Stimulated activated CD4-positive, alpha-beta T cell treated with anti-CD3 and anti-CD28 coated beads, Interleukin-15, amount 100 ng/mL, for 48 hours (primary cell): ENCODE measurements at regions not wholly inside any gene's neighbourhood (a gene's known extent, or its start where the extent isn't known, plus 50 kb on each side); places are given as distances from the start of the nearest gene placed in this dataset.

Experiments used
- DNase-seq, 2 donors: peaks; one replicate each; pipeline ENCODE4 v3.0.0-alpha.2; 2020; ENCODE audit warnings: low read depth in 2 of 2

DNA sequence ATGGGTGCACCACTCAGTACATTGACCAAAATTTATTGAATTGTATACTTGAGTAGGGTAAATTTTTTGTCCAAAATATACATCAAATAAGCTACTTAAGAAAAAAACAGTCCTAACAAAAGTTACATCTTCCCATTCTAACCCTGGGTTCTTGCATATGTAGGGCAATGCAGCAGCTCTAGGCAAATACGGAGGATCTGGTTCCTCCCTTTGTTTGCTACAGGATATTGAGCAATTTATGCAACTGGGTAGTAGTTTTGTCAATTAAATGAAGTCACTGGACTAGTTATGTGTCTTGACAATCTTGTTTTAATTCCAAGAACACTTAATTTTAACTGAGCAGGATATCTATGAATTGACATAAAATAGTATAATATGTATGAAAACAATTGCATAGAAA, 1507.2 kb upstream of the PIK3C3 start:
- DNase-seq, result no peak

DNA sequence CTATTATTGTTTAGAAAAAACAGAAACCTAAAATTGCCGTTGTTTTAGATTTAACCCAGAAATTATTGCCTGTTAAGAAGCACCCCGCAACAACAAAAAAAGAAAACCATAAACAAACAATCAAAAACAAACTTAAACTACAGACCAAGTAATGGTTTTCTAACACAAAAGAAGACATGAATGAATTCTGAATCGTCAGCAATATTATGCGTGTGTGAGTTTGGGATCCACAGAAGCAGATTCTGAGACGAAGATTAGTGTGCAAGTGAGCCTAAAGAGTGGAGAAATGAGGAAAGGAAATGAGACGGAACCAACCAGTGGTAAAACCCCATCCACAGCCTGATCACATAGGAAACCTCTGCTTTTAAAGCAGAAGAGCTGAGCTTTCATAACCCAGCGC, 1514.9 kb upstream of the PIK3C3 start:
- DNase-seq, result no peak

DNA sequence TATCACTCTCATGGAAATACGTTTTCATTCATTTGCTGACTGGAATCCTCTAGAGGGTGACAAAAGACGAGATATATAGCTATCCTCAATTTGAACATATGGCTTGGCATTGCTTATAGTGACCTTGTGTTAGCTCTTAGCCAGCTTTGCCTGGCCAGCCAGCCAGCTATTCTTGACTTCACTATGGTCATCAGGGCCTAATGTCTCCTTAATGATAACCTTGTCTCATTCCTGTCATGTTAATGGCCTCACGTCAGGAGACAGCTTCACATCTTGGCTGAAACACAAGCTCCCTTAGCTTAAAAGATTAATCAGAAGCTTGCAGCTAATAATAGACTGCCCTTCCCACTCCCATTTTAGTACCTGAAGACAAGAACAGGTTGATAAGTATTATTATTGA, 1517.5 kb upstream of the PIK3C3 start:
- DNase-seq, result no peak

DNA sequence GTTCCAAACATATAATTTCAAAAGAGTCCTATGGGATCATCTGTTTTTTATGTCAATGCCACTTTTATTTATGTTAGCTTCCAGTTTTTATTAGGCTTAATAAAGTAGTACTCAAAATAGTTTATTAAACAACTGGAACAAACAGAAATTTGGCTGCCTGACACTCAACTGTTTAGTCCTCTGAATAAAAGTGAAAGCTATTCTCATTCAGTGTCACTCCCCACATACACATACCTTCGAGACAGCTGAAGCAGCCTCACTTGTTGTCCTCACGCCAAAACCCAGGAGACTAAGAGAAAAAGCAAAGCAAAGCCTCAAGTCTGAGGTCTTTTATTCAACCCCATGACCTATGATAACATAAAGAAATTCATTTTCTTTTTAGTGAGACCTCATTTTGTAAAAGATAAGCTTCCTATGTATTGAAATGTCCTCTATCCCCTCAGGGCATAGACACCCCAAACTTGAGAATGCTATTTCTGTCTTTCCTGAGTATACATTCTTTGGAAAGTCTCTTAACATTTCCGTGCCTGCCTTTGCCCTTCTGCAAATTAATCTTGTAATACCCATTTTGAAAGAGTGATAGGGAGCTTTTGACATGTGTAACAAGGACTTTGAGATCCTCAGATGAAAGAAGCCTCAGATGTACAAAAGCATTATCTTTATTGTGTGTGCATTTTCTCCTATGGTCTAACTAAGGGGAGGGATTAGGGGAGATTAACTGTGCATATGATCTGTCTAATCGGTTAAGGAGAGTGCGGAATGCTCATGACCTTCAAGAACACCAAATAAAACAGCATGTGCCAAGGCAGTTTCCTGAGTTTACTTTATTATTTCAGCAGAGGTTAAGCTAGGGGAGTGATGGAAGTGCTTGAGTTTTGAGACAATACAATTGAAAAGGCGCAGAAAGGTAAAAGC, 1523.7 kb upstream of the PIK3C3 start:
- DNase-seq, result no peak

DNA sequence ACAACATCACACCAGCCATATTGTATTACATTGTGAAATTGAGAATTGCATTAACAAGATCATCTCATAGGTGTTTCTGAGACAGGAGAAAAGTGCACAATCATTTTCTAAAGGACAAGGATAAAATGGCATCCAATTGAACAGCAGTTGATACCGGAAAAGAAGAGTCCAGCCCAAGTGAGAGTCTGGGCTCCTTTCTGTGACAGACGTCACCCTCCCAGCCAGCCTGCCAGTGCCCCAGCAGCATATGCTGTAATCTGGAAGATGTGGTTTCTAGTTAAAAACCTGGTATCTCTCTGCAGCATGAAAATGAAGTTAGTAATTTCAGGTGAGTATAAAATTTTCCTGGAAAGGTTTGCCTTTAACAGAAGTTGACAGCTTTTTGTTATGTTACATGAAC, 1531.7 kb upstream of the PIK3C3 start:
- no peak for DNase-seq

DNA sequence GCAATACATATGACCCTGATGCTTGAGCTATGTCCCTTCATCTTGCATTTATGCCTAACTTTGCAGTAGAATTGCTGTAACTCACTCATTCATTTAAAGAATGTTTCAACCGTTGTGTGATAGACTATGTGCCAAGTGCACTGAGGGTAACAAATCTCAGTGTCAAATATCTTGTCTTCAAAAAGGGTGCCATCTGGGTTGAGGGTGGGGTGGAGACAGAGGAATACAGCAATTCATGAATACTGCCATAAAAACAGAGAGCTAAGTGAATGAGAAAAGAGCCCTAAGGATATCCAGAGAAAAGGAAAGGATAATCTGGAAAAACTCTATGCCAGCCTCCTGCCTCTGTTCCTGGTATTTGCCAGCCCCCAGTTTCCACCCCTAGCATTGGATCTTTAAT, 1534.4 kb upstream of the PIK3C3 start:
- DNase-seq, result no peak

DNA sequence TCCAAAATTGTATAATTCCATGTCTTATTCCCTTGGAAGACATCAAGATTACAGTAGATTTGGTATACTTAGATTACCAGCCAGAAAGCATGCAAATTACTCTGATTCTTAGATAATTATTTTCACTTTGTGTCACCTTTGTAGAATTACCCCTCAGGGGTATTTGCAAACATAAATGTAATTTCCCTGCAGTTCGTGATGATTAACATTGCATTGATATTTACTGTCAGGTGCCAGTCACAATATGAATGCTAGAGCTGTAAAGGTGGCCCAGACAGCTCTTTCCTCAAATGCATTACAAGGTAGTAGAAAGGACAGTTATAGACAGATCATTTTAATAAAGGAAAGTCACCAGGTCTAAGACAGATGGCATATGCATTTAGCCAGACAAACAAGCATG, 1537.5 kb upstream of the PIK3C3 start:
- no peak for DNase-seq

DNA sequence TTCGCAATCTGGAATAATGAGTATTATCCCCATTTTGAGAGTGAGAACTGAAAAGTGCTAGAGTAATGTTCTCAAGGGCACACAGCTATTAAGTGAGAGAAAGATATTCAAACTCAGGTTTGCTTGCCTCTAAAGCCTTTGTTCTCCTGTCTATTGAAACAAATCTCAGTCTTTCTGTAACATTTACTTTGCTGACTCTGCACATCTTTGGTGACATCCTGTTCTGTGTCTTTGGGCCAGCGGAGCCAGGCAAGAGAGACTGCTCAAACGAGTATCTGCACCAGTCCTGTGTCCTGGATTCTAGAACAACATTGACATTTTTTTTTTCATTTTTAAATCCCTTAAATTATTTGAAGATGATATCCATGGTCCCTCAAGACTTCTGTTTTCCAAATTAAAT, 1539.2 kb upstream of the PIK3C3 start:
- DNase-seq, result no peak

DNA sequence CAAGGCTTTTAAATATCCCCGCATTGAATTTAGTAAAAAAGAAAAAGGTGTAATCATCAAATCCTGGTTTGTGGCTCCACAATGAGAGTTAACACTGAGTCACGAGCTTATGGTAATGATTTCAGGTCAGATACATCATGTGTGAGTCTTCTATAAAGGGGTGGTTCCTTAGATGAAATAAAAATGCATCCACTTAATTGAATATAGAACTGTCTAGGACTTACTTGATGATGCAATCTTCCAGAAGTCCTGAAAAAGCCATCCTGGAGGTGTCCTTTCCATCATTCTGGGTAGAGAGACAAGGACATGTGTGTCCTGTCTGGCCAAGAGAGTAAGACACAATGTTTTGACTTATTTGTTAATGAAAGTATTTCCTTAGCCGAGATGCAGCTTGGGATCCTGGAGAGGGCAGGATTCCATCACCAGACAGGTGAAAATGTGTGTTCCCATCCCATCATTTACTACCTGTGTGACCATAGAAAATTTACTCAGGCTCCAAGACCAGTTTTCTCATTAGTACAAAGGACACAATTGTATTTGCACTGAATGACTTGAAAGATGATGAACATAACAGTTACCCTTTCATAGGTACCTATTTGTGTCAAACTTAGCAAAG, 1539.8 kb upstream of the PIK3C3 start:
- DNase-seq, result no peak

DNA sequence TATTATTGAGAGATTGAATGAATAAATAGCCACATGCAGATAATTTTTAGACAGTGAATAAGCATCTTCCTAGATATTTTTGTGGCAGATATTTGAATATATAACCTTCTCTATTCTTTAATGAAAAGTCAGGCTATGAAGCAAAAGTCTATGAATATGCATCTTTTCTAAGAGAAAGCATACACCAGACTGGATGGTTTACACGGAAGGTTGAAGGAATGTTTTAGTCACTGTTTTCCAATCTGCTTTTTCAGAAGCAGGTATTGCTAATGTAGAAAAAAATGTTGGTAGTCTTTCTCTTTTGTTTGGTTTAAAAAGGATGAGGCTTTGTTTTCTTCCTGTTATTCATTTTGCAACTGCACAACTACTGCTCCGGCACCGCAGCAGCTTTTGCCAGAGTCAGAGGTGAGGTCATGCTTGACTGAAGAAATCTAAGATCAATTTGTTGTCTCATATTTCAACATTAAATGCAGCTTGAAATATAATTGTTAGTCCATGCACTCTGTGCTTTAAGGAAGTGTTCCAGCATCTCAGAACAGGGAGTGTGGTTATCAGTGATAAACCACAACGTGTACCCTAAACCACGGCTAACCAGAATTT, 1540.8 kb upstream of the PIK3C3 start:
- no peak for DNase-seq

DNA sequence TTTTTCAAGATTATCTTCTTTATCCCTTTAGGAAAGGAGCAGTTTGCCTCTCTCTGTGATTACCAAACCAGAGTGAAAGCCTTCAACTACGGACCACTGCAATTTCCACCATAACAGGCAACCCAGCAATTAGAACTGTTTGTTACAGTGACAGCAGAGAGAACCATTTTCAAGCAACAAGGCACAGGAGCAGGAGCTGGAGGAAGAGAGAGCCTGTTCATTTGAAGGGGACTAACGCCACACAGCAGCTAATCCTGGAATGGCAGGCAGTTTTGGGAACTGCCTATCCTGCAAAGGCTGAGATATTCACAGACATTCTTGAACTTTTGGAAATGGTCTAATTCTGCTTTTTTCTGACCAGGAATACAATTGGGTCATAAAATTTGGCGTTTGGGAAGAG, 1541.9 kb upstream of the PIK3C3 start:
- no peak for DNase-seq

DNA sequence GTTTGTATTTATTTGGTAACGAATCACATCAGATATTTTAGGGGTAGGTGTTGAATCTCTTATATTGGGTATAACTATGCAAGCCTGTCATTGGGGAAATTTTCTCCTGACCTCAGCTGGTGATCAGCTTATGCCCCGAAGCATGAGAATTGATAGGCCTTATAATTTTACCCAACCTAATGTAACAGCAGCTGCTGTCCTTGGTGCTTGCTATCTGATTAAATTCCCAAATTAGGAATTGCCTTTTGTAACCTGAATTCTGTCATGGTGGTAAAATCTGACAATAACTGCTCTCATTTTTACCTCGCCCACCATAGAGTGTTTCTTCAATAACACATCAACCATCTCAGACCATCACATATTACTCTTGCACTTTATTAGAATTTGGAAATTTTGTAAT, 1542.6 kb upstream of the PIK3C3 start:
- no peak for DNase-seq

DNA sequence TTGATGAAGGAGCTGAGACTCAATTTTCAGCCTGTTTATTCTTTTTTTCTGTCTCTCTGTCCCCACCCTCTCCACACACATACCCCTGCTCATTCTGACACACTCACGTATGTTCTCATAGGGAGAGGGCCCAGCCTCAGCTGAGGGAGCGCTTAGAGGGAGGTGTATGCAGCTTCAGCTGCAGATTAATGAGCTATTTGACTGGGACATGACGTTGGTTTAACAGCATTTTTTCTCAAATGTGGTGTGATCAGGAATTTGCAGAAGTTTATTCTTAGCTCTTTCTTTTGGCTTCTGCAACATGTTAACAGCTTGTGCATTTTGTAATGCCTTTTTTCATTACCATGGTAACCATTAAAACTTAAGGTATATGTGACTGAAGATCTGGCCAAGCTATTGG, 1547.1 kb upstream of the PIK3C3 start:
- no peak for DNase-seq

DNA sequence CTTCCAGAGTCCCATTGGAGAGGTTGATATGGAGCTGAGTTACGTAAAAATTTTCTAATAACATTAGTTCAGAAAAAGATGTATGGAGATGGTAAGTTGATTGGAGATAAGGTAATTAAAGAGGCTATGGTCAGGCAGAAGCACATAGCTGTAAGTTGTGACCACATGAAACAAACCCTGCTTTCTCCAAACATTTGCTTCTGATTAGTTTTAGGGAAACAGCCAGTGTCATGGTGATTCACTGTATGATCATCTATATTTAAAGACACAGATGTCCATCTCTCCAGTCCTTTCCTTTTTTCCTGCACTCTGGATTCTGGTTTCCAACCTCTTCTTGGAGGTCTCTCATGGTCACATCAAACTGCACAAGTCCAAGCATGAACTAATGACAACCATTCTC, 1550.8 kb upstream of the PIK3C3 start:
- DNase-seq, result no peak

DNA sequence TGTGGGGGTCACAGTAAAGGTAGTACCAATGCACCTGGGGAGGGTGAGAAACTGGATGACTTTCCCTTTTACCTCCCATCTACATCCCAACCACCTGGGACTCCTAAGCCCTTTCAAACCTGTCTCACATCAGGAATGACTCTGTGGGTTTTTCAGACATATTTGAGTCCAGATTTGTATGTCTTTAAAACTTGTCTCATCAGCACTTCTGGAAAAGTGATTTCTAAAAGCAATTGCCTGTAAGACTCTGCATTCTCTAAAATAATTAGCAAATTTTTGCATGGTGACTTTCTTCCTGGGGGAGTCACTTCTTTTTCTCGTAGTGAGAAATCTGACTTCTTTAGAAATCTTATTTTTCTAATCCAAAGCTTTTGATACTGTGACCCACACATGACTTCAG, 1553.0 kb upstream of the PIK3C3 start:
- DNase-seq, result no peak

DNA sequence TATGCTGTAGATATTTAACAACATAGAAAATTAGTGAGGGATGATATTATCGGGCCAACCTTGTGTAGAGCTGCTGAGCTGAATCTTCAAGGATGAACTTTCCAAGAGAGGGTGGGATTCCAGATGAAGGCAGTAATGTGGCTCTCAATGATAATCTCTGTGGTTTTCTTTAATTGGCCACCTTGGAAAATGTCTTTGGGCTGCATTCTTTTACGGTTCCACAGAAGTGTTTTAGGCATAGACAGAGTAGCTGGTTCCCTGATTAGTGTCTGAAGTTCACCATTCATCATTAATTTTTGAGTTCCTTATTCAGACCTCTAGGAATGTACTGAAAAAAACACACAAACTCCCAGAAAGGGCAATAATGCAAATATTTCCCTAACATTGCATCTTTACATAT, 1566.9 kb upstream of the PIK3C3 start:
- no peak for DNase-seq

DNA sequence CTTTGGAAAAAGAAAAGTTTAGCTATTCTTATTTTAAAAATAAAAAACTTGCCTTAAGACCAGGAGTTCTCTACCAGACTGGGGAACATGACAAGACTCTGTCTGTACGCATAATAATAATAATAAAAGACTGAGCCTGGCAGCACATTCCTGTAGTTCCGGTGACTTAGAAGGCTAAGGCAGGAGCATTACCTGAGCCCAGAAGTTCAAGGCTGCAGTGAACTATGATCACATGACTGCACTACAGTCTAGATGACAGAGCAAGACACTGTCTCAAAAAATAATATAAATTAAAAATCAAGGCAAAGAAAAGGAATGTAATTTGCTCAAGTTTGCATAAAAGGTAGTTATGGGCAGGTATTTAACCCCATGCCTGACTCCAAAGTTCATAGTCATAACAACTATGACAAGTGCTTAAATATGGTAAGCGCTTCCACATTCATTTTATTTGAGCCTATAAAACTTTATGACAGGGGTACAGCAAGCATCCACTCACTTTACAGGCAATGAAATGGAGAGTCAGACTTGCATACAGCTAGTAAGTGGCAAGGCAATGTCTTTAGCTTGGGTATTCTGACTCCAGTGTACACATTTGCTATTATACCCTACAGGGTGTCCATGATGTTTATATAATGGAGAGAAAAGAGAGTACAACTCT, 1567.8 kb upstream of the PIK3C3 start:
- DNase-seq, result no peak

DNA sequence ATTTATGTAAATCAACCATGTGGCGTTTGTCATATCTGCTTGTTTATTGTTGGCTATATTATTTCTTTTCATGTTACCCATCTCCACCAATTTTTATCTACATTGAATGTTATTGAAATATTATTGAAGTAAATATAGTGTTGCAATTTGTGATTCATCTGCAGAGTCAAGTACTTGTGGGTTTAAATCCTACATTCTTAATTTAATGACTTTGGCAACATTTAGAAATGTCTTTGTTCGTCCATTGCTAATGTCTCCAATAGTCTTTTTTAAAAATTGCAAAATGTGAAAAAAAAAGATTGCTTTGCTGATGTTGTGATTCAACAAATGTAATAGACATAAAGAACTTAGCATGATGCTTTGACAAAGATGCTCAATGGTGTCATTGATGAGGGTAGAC, 1572.8 kb upstream of the PIK3C3 start:
- DNase-seq, result no peak

DNA sequence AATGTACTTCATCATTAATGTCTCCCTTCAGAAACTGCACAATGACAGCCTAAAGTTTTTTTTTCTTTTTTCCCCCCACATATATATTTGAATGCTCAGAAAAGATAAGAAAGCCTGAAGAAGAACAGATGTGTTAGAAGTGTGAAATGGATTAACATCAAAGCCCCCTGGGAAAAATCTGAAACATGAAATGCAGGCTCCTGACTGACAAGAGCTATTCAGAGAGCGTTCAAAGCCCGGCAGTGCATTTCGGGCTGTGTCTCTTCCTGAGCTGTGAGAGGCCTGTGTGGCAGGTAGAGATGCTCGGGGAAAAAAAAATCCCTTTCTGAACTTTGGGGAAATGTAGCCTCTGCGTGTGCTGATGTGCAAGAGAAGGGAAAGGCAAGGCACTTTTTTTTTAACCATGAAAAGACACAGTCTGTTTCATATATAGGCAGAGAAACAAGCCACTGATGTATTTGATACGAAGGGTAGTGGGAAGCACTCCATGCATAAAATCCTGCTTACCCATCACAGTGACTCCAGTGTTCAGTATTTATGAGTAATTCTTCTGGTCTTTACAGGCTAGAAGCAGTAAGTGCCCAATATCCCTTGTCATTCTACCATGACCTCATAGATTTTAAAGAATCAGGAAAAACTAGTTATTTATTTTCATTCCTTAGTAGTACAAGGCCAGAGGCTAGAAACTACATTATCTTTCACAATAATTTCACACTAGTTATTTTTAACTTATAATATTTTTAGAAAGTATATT, 1574.2 kb upstream of the PIK3C3 start:
- DNase-seq, result no peak

DNA sequence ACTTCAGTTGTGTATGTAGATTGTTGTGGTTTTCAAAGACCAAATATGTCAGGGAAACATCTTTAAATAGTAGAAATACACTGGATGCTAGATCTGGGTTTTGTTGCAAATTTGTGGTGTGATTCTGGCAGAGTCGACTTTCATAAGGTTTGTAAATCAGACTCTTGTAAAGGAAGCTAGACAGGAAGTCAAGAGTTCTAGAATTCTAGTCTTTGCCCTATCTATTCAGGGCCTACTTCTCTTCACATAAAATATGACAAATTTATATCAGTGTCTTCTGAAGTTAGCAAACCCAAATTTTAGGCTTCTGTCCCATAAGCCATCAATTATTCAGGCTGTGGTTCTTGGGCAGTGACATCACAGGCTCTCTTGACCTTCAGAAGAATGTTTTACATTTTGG, 1579.2 kb upstream of the PIK3C3 start:
- DNase-seq, result no peak

DNA sequence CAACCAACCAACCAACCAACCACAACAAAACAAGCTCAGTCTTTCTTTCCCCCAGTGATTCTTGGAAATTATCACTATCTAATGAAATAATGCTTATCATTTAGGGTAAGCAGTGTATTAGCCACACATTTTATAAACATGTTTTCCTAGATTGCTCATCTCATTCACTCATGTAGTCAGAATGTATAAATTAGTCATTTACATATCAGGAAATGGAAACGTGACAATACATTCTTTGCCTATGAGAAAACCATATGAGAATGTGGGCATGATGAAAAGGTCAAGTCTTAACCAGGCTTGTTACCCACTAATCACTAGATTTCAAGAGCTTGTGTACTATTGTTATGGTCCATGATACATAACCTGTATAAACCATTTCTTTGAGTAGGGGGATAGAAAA, 1583.4 kb upstream of the PIK3C3 start:
- no peak for DNase-seq

DNA sequence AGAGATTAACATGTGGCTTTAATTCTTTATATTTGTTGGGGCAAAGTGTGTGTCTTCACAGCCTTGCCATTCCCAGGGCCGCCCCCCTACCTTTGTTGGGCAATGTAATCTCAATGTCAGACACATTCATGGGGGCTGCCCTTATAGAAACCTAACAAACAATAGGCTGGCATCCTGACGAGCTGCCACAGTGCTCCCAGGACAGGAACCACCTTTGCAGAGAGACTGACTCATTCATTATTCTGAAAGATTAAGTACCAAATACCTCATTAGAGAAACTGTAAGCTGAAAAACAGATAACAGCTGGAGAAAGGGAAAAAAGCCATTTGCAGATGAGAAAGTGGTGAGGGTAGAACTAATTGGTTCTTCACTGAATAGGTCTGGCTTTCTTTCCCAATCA, 1587.5 kb upstream of the PIK3C3 start:
- DNase-seq, result no peak
